ENCODE measurements at regions not wholly inside any gene's neighbourhood (a gene's known extent, or its start where the extent isn't known, plus 50 kb on each side); places are given as distances from the start of the nearest gene placed in this dataset.

GRCh38 chr4:12968345-12968744, 515.8 kb downstream of the RAB28 start:
- TF ChIP-seq CTCF (conservative IDR thresholded peaks at IDR 0.05; ENCODE audit: low read depth, low read length) (no peak), EZH2phosphoT487 (IDR thresholded peaks at IDR 0.05; ENCODE audit: borderline replicate concordance, low read length) (no peak)

Measured in PC-3 (cell line).